SK-N-SH treated with all-trans-retinoic acid at 6 μM for 48 hours (cell line): ENCODE measurements at regions not wholly inside any gene's neighbourhood (a gene's known extent, or its start where the extent isn't known, plus 50 kb on each side); places are given as distances from the start of the nearest gene placed in this dataset.

Experiments used
- ATAC-seq: fragments of 200-7000 bp; cut with Tn5 transposase; 3 replicates; pipeline ENCODE4 v1.9.1; 2020; ENCODE audit warnings: mild to moderate bottlenecking, moderate library complexity
- ARNTL ChIP-seq: fragments of 450-650 bp; formaldehyde crosslinking; IDR thresholded peaks from 2 replicates; pipeline ENCODE4 v1.5.0; 2020; ENCODE audit warnings: low read depth, mild to moderate bottlenecking, moderate library complexity, borderline replicate concordance
- BACH2 ChIP-seq: fragments of 250-450 bp; sonication (Bioruptor Pico); IDR thresholded peaks from 2 replicates; pipeline ENCODE4 v1.9.0; 2021; ENCODE audit warnings: mild to moderate bottlenecking, borderline replicate concordance
- CREB5 ChIP-seq: fragments of 250-450 bp; sonication (Bioruptor Pico); IDR thresholded peaks from 2 replicates; pipeline ENCODE4 v1.5.1; 2020; ENCODE audit warnings: low read depth, mild to moderate bottlenecking, moderate library complexity
- CSDC2 ChIP-seq: fragments of 250-450 bp; sonication (Bioruptor Pico); IDR thresholded peaks from 2 replicates; pipeline ENCODE4 v1.5.0; 2020; ENCODE audit warnings: mild to moderate bottlenecking, moderate library complexity
- CSRNP3 ChIP-seq: fragments of 250-450 bp; sonication (Bioruptor Pico); IDR thresholded peaks from 2 replicates; pipeline ENCODE4 v1.5.1; 2021; ENCODE audit warnings: mild to moderate bottlenecking, moderate library complexity
- ESRRG ChIP-seq: fragments of 250-450 bp; sonication (Bioruptor Pico); IDR thresholded peaks from 2 replicates; pipeline ENCODE4 v1.6.1; 2021; ENCODE audit warnings: mild to moderate bottlenecking
- ISL1 ChIP-seq: fragments of 250-450 bp; sonication (Bioruptor Pico); IDR thresholded peaks from 2 replicates; pipeline ENCODE4 v2.1.2; 2022; ENCODE audit warnings: mild to moderate bottlenecking, moderate library complexity
- OSR1 ChIP-seq: fragments of 250-450 bp; sonication (Bioruptor Pico); IDR thresholded peaks from 2 replicates; pipeline ENCODE4 v1.8.0; 2022; ENCODE audit warnings: moderate library complexity, mild to moderate bottlenecking, inconsistent platforms
- POU6F1 ChIP-seq: fragments of 250-450 bp; sonication (Bioruptor Pico); IDR thresholded peaks from 2 replicates; pipeline ENCODE4 v1.8.0; 2021; ENCODE audit warnings: low read depth, mild to moderate bottlenecking, moderate library complexity, borderline replicate concordance
- RARB ChIP-seq: fragments of 250-450 bp; sonication (Bioruptor Pico); IDR thresholded peaks from 2 replicates; pipeline ENCODE4 v1.8.0; 2021; ENCODE audit warnings: mild to moderate bottlenecking, moderate library complexity
- SNAI2 ChIP-seq: fragments of 250-450 bp; sonication (Bioruptor Pico); IDR thresholded peaks from 2 replicates; pipeline ENCODE4 v1.5.0; 2020; ENCODE audit warnings: mild to moderate bottlenecking, moderate library complexity
- TCF4 ChIP-seq: fragments of 250-450 bp; sonication (Bioruptor Pico); IDR thresholded peaks from 2 replicates; pipeline ENCODE4 v1.8.0; 2021; ENCODE audit warnings: mild to moderate bottlenecking, moderate library complexity, borderline replicate concordance
- TOX ChIP-seq: fragments of 250-450 bp; sonication (Bioruptor Pico); IDR thresholded peaks from 2 replicates; pipeline ENCODE4 v1.8.0; 2021; ENCODE audit warnings: mild to moderate bottlenecking, moderate library complexity, borderline replicate concordance
- TSHZ2 ChIP-seq: fragments of 250-450 bp; sonication (Bioruptor Pico); IDR thresholded peaks from 2 replicates; pipeline ENCODE4 v1.5.0; 2020; ENCODE audit warnings: mild to moderate bottlenecking, moderate library complexity
- ZC3H10 ChIP-seq: fragments of 250-450 bp; sonication (Bioruptor Pico); IDR thresholded peaks from 2 replicates; pipeline ENCODE4 v1.5.1; 2021; ENCODE audit warnings: mild to moderate bottlenecking, moderate library complexity
- ZFP3 ChIP-seq: fragments of 250-450 bp; sonication (Bioruptor Pico); IDR thresholded peaks from 2 replicates; pipeline ENCODE4 v1.5.0; 2020; ENCODE audit warnings: mild to moderate bottlenecking, moderate library complexity
- ZFP30 ChIP-seq: fragments of 450-650 bp; formaldehyde crosslinking; IDR thresholded peaks from 2 replicates; pipeline ENCODE4 v1.5.0; 2022; ENCODE audit warnings: mild to moderate bottlenecking, moderate library complexity
- ZNF565 ChIP-seq: fragments of 450-650 bp; formaldehyde crosslinking; conservative IDR thresholded peaks from 2 replicates; pipeline ENCODE4 v1.5.0; 2020; ENCODE audit warnings: low read depth, mild to moderate bottlenecking, moderate library complexity
- ZNF70 ChIP-seq: fragments of 450-650 bp; formaldehyde crosslinking; IDR thresholded peaks from 2 replicates; pipeline ENCODE4 v1.5.0; 2020; ENCODE audit warnings: mild to moderate bottlenecking, moderate library complexity
- ZNF8 ChIP-seq: fragments of 450-650 bp; formaldehyde crosslinking; IDR thresholded peaks from 2 replicates; pipeline ENCODE4 v1.5.0; 2020; ENCODE audit warnings: mild to moderate bottlenecking, moderate library complexity

GRCh38 chr5:120257358-120257971 is 206.6 kb upstream of the PRR16 start (continued):
- TF ChIP-seq TSHZ2 (peak; percentile 95), ARNTL (no peak), ZFP30 (CRISPR knock-in tag) (no peak), ZNF70 (CRISPR knock-in tag) (no peak), ESRRG (CRISPR knock-in tag) (no peak), ZNF565 (CRISPR knock-in tag) (no peak), ZNF8 (CRISPR knock-in tag) (peak; percentile 35; the same call in 1 of the 2 replicates), ZC3H10 (no peak), POU6F1 (CRISPR knock-in tag) (no peak)

GRCh38 chr5:120258123-120258522 is 206.0 kb upstream of the PRR16 start:
- peak; percentile 37; the same call in 2 of the 3 replicates for ATAC-seq
- TF ChIP-seq ZNF70 (CRISPR knock-in tag) = no peak
- no peak for TF ChIP-seq RARB
- TF ChIP-seq TOX (CRISPR knock-in tag) = no peak
- TF ChIP-seq ZFP3 = no peak
- TF ChIP-seq ZFP30 (CRISPR knock-in tag) = no peak
- TF ChIP-seq CSDC2 (CRISPR knock-in tag) = no peak
- TF ChIP-seq ZC3H10 = no peak
- no peak for TF ChIP-seq ISL1 (CRISPR knock-in tag)

GRCh38 chr5:120260651-120261050 is 203.4 kb upstream of the PRR16 start:
- no peak for ATAC-seq

More at GRCh38 chr5:120260651-120261050, 203.4 kb upstream of the PRR16 start:
- TF ChIP-seq TCF4 (no peak), ZC3H10 (no peak), ARNTL (no peak), OSR1 (CRISPR knock-in tag) (no peak), ISL1 (CRISPR knock-in tag) (no peak), ZNF565 (CRISPR knock-in tag) (no peak), TOX (CRISPR knock-in tag) (no peak), ZNF70 (CRISPR knock-in tag) (no peak), ZFP30 (CRISPR knock-in tag) (no peak), RARB (no peak), BACH2 (CRISPR knock-in tag) (no peak), SNAI2 (CRISPR knock-in tag) (no peak), POU6F1 (CRISPR knock-in tag) (no peak), CSRNP3 (no peak), ESRRG (CRISPR knock-in tag) (no peak), CSDC2 (CRISPR knock-in tag) (no peak), CREB5 (CRISPR knock-in tag) (no peak), TSHZ2 (no peak)
